Natural killer cell (primary cell): ENCODE measurements at regions not wholly inside any gene's neighbourhood (a gene's known extent, or its start where the extent isn't known, plus 50 kb on each side); places are given as distances from the start of the nearest gene placed in this dataset.

ENCODE experiments used
- ATAC-seq, 3 donors: fragments of 150-1000 bp in 2 of 3; fragments of 200-7000 bp in 1 of 3; cut with Tn5 transposase; 1 replicate in 1 of 3; 2 replicates in 2 of 3; pipeline ENCODE4 v1.10.0; 2021; ENCODE audit warnings: mild to moderate bottlenecking in 2 of 3, moderate library complexity in 2 of 3
- DNase-seq, 2 donors: peaks; one replicate each; pipeline versions ENCODE4 v3.0.0 to v3.0.0-alpha.2; 2013 to 2021; ENCODE audit warnings: mixed read lengths in 1 of 2
- H3K27ac ChIP-seq: one replicate; pipeline ENCODE4 v1.5.1; 2013; ENCODE audit warnings: mild to moderate bottlenecking, low read length
- H3K27me3 ChIP-seq: one replicate; pipeline ENCODE4 v1.6.1; 2013; ENCODE audit warnings: low read length; ENCODE audit not compliant: control insufficient read depth, insufficient read depth
- H3K36me3 ChIP-seq: one replicate; pipeline ENCODE4 v1.6.1; 2013; ENCODE audit warnings: low read length; ENCODE audit not compliant: control insufficient read depth, insufficient read depth
- H3K4me1 ChIP-seq: one replicate; pipeline ENCODE4 v1.6.1; 2013; ENCODE audit warnings: low read length; ENCODE audit not compliant: control insufficient read depth, insufficient read depth
- H3K4me3 ChIP-seq: one replicate; pipeline ENCODE4 v1.5.1; 2013; ENCODE audit warnings: low read length
- H3K9me3 ChIP-seq: one replicate; pipeline ENCODE4 v1.6.1; 2013; ENCODE audit warnings: low read length; ENCODE audit not compliant: control insufficient read depth, insufficient read depth
- H3K27ac Mint-ChIP-seq, 2 donors: one replicate each; pipeline ENCODE4 v1.8.0; 2022; ENCODE audit warnings: mild to moderate bottlenecking in 2 of 2, mixed read lengths in 2 of 2, moderate library complexity in 1 of 2
- H3K27me3 Mint-ChIP-seq, 2 donors: one replicate each; pipeline ENCODE4 v1.8.0; 2022; ENCODE audit warnings: low read depth in 2 of 2, mixed read lengths in 2 of 2
- H3K36me3 Mint-ChIP-seq: one replicate; pipeline ENCODE4 v1.8.0; 2022; ENCODE audit warnings: mixed read lengths
- H3K4me1 Mint-ChIP-seq, 2 donors: one replicate each; pipeline ENCODE4 v1.8.0; 2022; ENCODE audit warnings: mixed read lengths in 2 of 2
- H3K4me3 Mint-ChIP-seq: one replicate; pipeline ENCODE4 v1.8.0; 2022; ENCODE audit warnings: mild to moderate bottlenecking, moderate library complexity, mixed read lengths
- H3K9me3 Mint-ChIP-seq, 2 donors: one replicate each; pipeline ENCODE4 v1.8.0; 2022; ENCODE audit warnings: mixed read lengths in 2 of 2
- WGBS: methylation state at CpG from one replicate; pipeline ENCODE4 v1.1.7; 2013; ENCODE audit warnings: missing lambda C conversion rate; ENCODE audit not compliant: insufficient coverage; 5-methylcytosine and 5-hydroxymethylcytosine counted together
- intact Hi-C: fragments of 100-400 bp; cut with micrococcal nuclease; formaldehyde crosslinking; loops from one replicate; pipeline ENCODE4 v1.14.2; 2022
- TF ChIP-seq, protein P1 (sequence below): fragments of 200-600 bp; IDR thresholded peaks from one replicate; pipeline ENCODE4 v1.8.0; 2022; ENCODE audit warnings: antibody characterized with exemption

DNA sequence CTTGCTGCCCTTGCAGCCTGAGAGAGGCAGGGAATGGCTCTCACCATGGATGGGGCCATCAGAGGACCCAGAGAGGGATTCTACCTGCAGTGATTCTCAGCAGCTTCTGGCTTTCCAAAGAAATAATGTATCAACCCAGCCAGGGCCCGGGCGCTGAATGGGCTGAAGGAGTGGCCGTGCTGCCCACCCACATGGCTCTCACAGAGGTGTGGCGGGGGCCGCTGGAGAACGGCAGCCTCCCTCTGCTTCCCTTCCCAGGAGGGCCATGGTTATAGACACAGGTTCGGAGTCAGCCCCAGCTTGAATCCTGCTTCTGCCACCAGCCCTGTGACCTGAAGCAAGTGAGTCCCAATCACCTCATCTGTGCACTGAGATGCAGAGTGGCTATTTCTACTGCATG, 82.7 kb downstream of the THAP12 start:
- H3K36me3 ChIP-seq = no peaks in the 10 kb centered on the region
- no peaks in the 10 kb centered on the region for H3K36me3 Mint-ChIP-seq
- no peaks in the 10 kb centered on the region for H3K9me3 ChIP-seq
- no peak overlapping the region for H3K27ac Mint-ChIP-seq
- TF ChIP-seq, protein P1, sequence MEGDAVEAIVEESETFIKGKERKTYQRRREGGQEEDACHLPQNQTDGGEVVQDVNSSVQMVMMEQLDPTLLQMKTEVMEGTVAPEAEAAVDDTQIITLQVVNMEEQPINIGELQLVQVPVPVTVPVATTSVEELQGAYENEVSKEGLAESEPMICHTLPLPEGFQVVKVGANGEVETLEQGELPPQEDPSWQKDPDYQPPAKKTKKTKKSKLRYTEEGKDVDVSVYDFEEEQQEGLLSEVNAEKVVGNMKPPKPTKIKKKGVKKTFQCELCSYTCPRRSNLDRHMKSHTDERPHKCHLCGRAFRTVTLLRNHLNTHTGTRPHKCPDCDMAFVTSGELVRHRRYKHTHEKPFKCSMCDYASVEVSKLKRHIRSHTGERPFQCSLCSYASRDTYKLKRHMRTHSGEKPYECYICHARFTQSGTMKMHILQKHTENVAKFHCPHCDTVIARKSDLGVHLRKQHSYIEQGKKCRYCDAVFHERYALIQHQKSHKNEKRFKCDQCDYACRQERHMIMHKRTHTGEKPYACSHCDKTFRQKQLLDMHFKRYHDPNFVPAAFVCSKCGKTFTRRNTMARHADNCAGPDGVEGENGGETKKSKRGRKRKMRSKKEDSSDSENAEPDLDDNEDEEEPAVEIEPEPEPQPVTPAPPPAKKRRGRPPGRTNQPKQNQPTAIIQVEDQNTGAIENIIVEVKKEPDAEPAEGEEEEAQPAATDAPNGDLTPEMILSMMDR = no peak
- H3K27me3 ChIP-seq = no peaks in the 10 kb centered on the region
- WGBS = 93% methylated on average over 7 of the region's 7 CpGs
- H3K27ac ChIP-seq = no peak overlapping the region
- DNase-seq (no peak), ATAC-seq (no peak)
- no peak overlapping the region for H3K4me3 ChIP-seq
- H3K4me1 ChIP-seq = no peaks in the 10 kb centered on the region
- no peaks in the 10 kb centered on the region for H3K9me3 Mint-ChIP-seq
- H3K27me3 Mint-ChIP-seq = peaks cover 0 to 4% of the 10 kb centered on the region in 2 donors
- no peaks in the 10 kb centered on the region for H3K4me1 Mint-ChIP-seq
- no peak overlapping the region for H3K4me3 Mint-ChIP-seq
- intact Hi-C loops = no loop called here

GRCh38 chr11:76296731-76297542, 84.0 kb downstream of the THAP12 start:
- no peaks in the 10 kb centered on the region for H3K36me3 ChIP-seq
- ATAC-seq (no peak), DNase-seq (no peak)
- intact Hi-C loops = no loop called here
- no peaks in the 10 kb centered on the region for H3K36me3 Mint-ChIP-seq
- no peaks in the 10 kb centered on the region for H3K9me3 ChIP-seq
- peaks cover 0 to 4% of the 10 kb centered on the region in 2 donors for H3K4me1 Mint-ChIP-seq
- no peak overlapping the region for H3K4me3 Mint-ChIP-seq
- H3K4me1 ChIP-seq = no peaks in the 10 kb centered on the region
- peaks cover 0 to 5% of the 10 kb centered on the region in 2 donors for H3K27me3 Mint-ChIP-seq
- H3K27ac Mint-ChIP-seq = no peak overlapping the region
- H3K27me3 ChIP-seq = no peaks in the 10 kb centered on the region
- H3K9me3 Mint-ChIP-seq = no peaks in the 10 kb centered on the region
- no peak overlapping the region for H3K4me3 ChIP-seq
- no peak overlapping the region for H3K27ac ChIP-seq
- TF ChIP-seq, protein P1 = no peak
- whole genome bisulfite sequencing = 90% methylated on average over 12 of the region's 12 CpGs

DNA sequence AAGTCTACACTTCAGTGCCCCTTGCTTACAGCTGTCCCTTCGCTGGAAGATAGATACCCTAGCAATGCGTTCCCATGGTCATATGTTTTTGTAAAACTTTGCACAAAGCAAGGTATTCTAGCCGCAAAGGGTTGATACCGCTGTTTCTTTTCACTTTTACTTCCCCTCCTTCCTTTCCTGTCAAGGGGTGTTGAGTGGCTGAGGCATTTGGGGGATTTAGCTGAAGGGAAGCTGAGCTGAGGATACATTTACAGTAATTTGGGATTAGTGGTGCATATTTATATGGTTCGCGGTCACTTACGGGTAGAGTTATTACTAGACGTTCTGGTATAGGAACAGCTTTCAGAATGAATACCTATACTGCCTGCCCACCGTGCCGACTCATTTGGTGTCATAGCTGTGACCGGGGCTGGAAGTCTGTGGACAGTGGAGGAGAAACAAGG, 86.9 kb upstream of the WNT11 start:
- DNase-seq = no peak
- Mint-ChIP-seq H3K4me3 (no peak overlapping the region), H3K4me1 (peaks cover 4% of the 10 kb centered on the region in 2 donors), H3K27ac (no peak overlapping the region), H3K27me3 (peaks cover 0 to 5% of the 10 kb centered on the region in 2 donors), H3K9me3 (no peaks in the 10 kb centered on the region), H3K36me3 (no peaks in the 10 kb centered on the region)
- TF ChIP-seq, protein P1 = no peak
- Histone ChIP-seq H3K27me3 (no peaks in the 10 kb centered on the region), H3K27ac (no peak overlapping the region), H3K36me3 (no peaks in the 10 kb centered on the region), H3K4me3 (no peak overlapping the region), H3K9me3 (no peaks in the 10 kb centered on the region), H3K4me1 (peaks cover 4% of the 10 kb centered on the region)
- intact Hi-C loops = no loop called here
- ATAC-seq = no peak
- 35% methylated on average over 9 of the region's 11 CpGs for WGBS
